ENCODE measurements at regions not wholly inside any gene's neighbourhood (a gene's known extent, or its start where the extent isn't known, plus 50 kb on each side); places are given as distances from the start of the nearest gene placed in this dataset.

- H3K27me3 ChIP-seq (ENCODE audit: insufficient read depth, low read length) = no peaks in the 10 kb centered on the region
- no peak overlapping the region for H3K4me3 ChIP-seq (ENCODE audit: low read length)
- H3K36me3 ChIP-seq (ENCODE audit: insufficient read depth, low read length) = peaks cover 11% of the 10 kb centered on the region
- no peaks in the 10 kb centered on the region for H3K9me3 ChIP-seq (ENCODE audit: low read length)
- H3K4me1 ChIP-seq (ENCODE audit: insufficient read depth, low read length) = peaks cover 36% of the 10 kb centered on the region
- H2AFZ ChIP-seq (ENCODE audit: low read depth, low read length) = no peak overlapping the region
These were observed 237.9 kb downstream of the HAUS1 start for GRCh38 chr18:46341986-46342525.

- Histone ChIP-seq H2AFZ (ENCODE audit: low read depth, low read length) (no peak overlapping the region), H3K9me3 (ENCODE audit: low read length) (no peaks in the 10 kb centered on the region), H3K36me3 (ENCODE audit: insufficient read depth, low read length) (peaks cover 13% of the 10 kb centered on the region), H3K4me1 (ENCODE audit: insufficient read depth, low read length) (peaks cover 22% of the 10 kb centered on the region), H3K27me3 (ENCODE audit: insufficient read depth, low read length) (no peaks in the 10 kb centered on the region), H3K4me3 (ENCODE audit: low read length) (no peak overlapping the region)
These were observed 239.3 kb downstream of the HAUS1 start for GRCh38 chr18:46343456-46343855.

- Histone ChIP-seq H3K36me3 (ENCODE audit: insufficient read depth, low read length) (peaks cover 13% of the 10 kb centered on the region), H3K4me3 (ENCODE audit: low read length) (no peak overlapping the region), H2AFZ (ENCODE audit: low read depth, low read length) (no peak overlapping the region), H3K9me3 (ENCODE audit: low read length) (no peaks in the 10 kb centered on the region), H3K27me3 (ENCODE audit: insufficient read depth, low read length) (no peaks in the 10 kb centered on the region), H3K4me1 (ENCODE audit: insufficient read depth, low read length) (peaks cover 18% of the 10 kb centered on the region)
These were observed 239.8 kb downstream of the HAUS1 start for GRCh38 chr18:46343931-46344372.

GRCh38 chr18:46344416-46345180, 240.4 kb downstream of the HAUS1 start:
- Histone ChIP-seq H3K36me3 (ENCODE audit: insufficient read depth, low read length) (peaks cover 15% of the 10 kb centered on the region), H3K4me1 (ENCODE audit: insufficient read depth, low read length) (peaks cover 11% of the 10 kb centered on the region), H2AFZ (ENCODE audit: low read depth, low read length) (no peak overlapping the region), H3K9me3 (ENCODE audit: low read length) (no peaks in the 10 kb centered on the region), H3K4me3 (ENCODE audit: low read length) (no peak overlapping the region), H3K27me3 (ENCODE audit: insufficient read depth, low read length) (no peaks in the 10 kb centered on the region)

- no peak overlapping the region for H2AFZ ChIP-seq (ENCODE audit: low read depth, low read length)
- H3K4me1 ChIP-seq (ENCODE audit: insufficient read depth, low read length) = peaks cover 6% of the 10 kb centered on the region
- no peak overlapping the region for H3K4me3 ChIP-seq (ENCODE audit: low read length)
- peaks cover 20% of the 10 kb centered on the region for H3K36me3 ChIP-seq (ENCODE audit: insufficient read depth, low read length)
- no peaks in the 10 kb centered on the region for H3K9me3 ChIP-seq (ENCODE audit: low read length)
- H3K27me3 ChIP-seq (ENCODE audit: insufficient read depth, low read length) = no peaks in the 10 kb centered on the region
These were observed 240.9 kb downstream of the HAUS1 start for GRCh38 chr18:46345181-46345465.

- no peak overlapping the region for H3K4me3 ChIP-seq (ENCODE audit: low read length)
- no peaks in the 10 kb centered on the region for H3K9me3 ChIP-seq (ENCODE audit: low read length)
- H3K27me3 ChIP-seq (ENCODE audit: insufficient read depth, low read length) = no peaks in the 10 kb centered on the region
- H2AFZ ChIP-seq (ENCODE audit: low read depth, low read length) = no peak overlapping the region
- H3K4me1 ChIP-seq (ENCODE audit: insufficient read depth, low read length) = no peaks in the 10 kb centered on the region
- H3K36me3 ChIP-seq (ENCODE audit: insufficient read depth, low read length) = peaks cover 22% of the 10 kb centered on the region
These were observed 242.0 kb downstream of the HAUS1 start for GRCh38 chr18:46346213-46346612.

GRCh38 chr18:46346896-46347630, 242.9 kb downstream of the HAUS1 start:
- Histone ChIP-seq H3K4me3 (ENCODE audit: low read length) (no peak overlapping the region), H2AFZ (ENCODE audit: low read depth, low read length) (no peak overlapping the region), H3K9me3 (ENCODE audit: low read length) (no peaks in the 10 kb centered on the region), H3K36me3 (ENCODE audit: insufficient read depth, low read length) (peaks cover 26% of the 10 kb centered on the region), H3K4me1 (ENCODE audit: insufficient read depth, low read length) (no peaks in the 10 kb centered on the region), H3K27me3 (ENCODE audit: insufficient read depth, low read length) (no peaks in the 10 kb centered on the region)

- no peak overlapping the region for H2AFZ ChIP-seq (ENCODE audit: low read depth, low read length)
- H3K9me3 ChIP-seq (ENCODE audit: low read length) = no peaks in the 10 kb centered on the region
- peaks cover 17% of the 10 kb centered on the region for H3K36me3 ChIP-seq (ENCODE audit: insufficient read depth, low read length)
- no peaks in the 10 kb centered on the region for H3K4me1 ChIP-seq (ENCODE audit: insufficient read depth, low read length)
- H3K4me3 ChIP-seq (ENCODE audit: low read length) = no peak overlapping the region
- no peaks in the 10 kb centered on the region for H3K27me3 ChIP-seq (ENCODE audit: insufficient read depth, low read length)
These were observed 246.5 kb downstream of the HAUS1 start for GRCh38 chr18:46350598-46351159.

GRCh38 chr18:46352520-46353250, 248.5 kb downstream of the HAUS1 start:
- Histone ChIP-seq H3K9me3 (ENCODE audit: low read length) (peaks cover 5% of the 10 kb centered on the region), H3K4me3 (ENCODE audit: low read length) (no peak overlapping the region), H3K36me3 (ENCODE audit: insufficient read depth, low read length) (peaks cover 30% of the 10 kb centered on the region), H2AFZ (ENCODE audit: low read depth, low read length) (no peak overlapping the region), H3K4me1 (ENCODE audit: insufficient read depth, low read length) (no peaks in the 10 kb centered on the region), H3K27me3 (ENCODE audit: insufficient read depth, low read length) (no peaks in the 10 kb centered on the region)

- Histone ChIP-seq H3K4me3 (ENCODE audit: low read length) (no peak overlapping the region), H3K36me3 (ENCODE audit: insufficient read depth, low read length) (peaks cover 37% of the 10 kb centered on the region), H3K4me1 (ENCODE audit: insufficient read depth, low read length) (no peaks in the 10 kb centered on the region), H2AFZ (ENCODE audit: low read depth, low read length) (no peak overlapping the region), H3K9me3 (ENCODE audit: low read length) (peaks cover 9% of the 10 kb centered on the region), H3K27me3 (ENCODE audit: insufficient read depth, low read length) (no peaks in the 10 kb centered on the region)
These were observed 249.3 kb downstream of the HAUS1 start for GRCh38 chr18:46353460-46353859.

- H3K27me3 ChIP-seq (ENCODE audit: insufficient read depth, low read length) = no peaks in the 10 kb centered on the region
- no peak overlapping the region for H2AFZ ChIP-seq (ENCODE audit: low read depth, low read length)
- peaks cover 31% of the 10 kb centered on the region for H3K36me3 ChIP-seq (ENCODE audit: insufficient read depth, low read length)
- H3K4me1 ChIP-seq (ENCODE audit: insufficient read depth, low read length) = peaks cover 8% of the 10 kb centered on the region
- H3K4me3 ChIP-seq (ENCODE audit: low read length) = no peak overlapping the region
- peaks cover 21% of the 10 kb centered on the region for H3K9me3 ChIP-seq (ENCODE audit: low read length)
These were observed 252.3 kb downstream of the HAUS1 start for GRCh38 chr18:46356278-46357033.

GRCh38 chr18:46360102-46360699, 256.0 kb downstream of the HAUS1 start:
- H3K4me1 ChIP-seq (ENCODE audit: insufficient read depth, low read length) = peaks cover 8% of the 10 kb centered on the region
- H3K36me3 ChIP-seq (ENCODE audit: insufficient read depth, low read length) = peaks cover 34% of the 10 kb centered on the region
- H3K4me3 ChIP-seq (ENCODE audit: low read length) = no peak overlapping the region
- H3K27me3 ChIP-seq (ENCODE audit: insufficient read depth, low read length) = no peaks in the 10 kb centered on the region
- no peak overlapping the region for H2AFZ ChIP-seq (ENCODE audit: low read depth, low read length)
- peaks cover 24% of the 10 kb centered on the region for H3K9me3 ChIP-seq (ENCODE audit: low read length)
